Renal cortex interstitium (tissue), 11 donors: ENCODE measurements at regions not wholly inside any gene's neighbourhood (a gene's known extent, or its start where the extent isn't known, plus 50 kb on each side); places are given as distances from the start of the nearest gene placed in this dataset.

Experiments used
- DNase-seq, 11 donors: peaks; one replicate each; pipeline ENCODE4 v3.0.0-alpha.2; 2013; ENCODE audit warnings: low read depth in 9 of 11, low spot score in 4 of 11; ENCODE audit errors: extremely low read depth in 1 of 11

- no peak for DNase-seq
These were observed 178.9 kb upstream of the ALG10B start for GRCh38 chr12:38137716-38138115.

DNA sequence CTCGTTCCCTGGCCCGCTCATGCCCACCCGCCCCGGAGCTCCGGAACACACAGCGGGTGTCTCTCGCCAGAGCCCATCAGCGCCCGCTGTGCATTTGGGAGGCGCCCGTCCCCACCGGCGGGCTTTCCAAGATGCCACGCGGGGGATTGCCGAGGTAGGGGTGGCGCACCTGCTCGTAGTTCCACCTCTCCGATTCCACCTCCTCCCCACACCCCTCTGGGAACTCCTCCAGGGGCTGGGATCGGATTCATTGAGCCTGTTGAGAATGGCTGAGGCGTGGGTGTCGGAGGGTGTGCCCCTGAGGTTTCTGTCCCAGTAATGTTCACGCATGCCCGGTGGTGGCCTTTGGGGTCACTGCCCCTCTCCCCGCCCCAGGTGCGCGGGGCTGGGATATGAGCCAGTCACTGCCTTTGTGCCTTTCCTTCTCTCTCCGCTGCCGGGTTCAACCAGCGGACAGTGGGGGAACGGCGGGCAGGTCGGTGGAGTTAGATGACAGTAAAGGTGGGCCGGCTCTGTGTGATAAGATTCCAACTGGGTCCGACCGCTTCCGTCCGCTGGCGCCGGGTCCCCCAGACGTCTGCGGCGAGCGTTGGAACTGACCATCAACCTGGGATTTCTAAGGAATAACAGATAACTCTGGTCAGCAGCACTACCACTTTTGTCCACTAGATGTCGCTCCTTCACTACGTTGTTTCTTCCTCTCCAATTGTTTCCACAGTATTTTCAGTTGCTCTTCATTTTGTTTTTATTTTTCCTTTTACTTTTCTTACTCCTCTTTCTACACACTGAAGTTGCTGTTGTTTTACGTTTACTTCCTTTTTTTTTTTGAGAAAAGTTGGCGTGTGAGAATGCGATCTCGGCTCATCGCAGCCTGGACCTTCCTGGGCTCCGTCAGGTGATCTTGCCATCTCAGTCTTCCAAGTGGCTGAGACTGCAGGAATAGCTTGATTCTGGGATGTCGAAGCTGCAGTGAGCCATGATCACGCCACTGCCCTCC lies 178.1 kb upstream of the ALG10B start:
- DNase-seq, result peak; percentile 26 to 65 (median 54)

GRCh38 chr12:38139456-38139855 lies 177.1 kb upstream of the ALG10B start:
- no peak for DNase-seq

- DNase-seq, result no peak
These were observed 175.3 kb upstream of the ALG10B start for GRCh38 chr12:38141239-38141638.

DNA sequence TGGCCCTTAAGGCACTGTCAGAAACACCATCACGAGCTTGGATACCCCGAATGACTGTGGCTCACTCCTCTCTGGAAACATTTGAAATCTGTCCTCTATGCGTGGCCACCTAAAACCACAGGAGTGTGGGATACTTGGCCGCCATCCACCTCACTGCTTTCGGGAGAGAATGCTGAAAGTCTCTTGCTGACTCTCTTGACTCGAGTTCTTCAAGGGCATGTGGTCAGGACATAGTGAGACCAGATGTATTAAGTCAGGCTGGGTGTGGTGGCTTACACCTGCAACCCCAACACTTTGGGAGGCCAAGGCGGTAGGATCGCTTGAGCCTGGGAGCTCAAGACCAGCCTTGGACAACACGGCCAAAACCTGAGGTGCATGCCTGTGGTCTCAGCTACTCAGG lies 174.7 kb upstream of the ALG10B start:
- DNase-seq, result no peak

GRCh38 chr12:38142974-38143373 lies 173.6 kb upstream of the ALG10B start:
- DNase-seq, result no peak

- no peak for DNase-seq
These were observed 172.5 kb upstream of the ALG10B start for GRCh38 chr12:38144049-38144448.

- no peak for DNase-seq
These were observed 171.8 kb upstream of the ALG10B start for GRCh38 chr12:38144601-38145436.

- DNase-seq, result no peak
These were observed 167.0 kb upstream of the ALG10B start for GRCh38 chr12:38149395-38150073.

DNA sequence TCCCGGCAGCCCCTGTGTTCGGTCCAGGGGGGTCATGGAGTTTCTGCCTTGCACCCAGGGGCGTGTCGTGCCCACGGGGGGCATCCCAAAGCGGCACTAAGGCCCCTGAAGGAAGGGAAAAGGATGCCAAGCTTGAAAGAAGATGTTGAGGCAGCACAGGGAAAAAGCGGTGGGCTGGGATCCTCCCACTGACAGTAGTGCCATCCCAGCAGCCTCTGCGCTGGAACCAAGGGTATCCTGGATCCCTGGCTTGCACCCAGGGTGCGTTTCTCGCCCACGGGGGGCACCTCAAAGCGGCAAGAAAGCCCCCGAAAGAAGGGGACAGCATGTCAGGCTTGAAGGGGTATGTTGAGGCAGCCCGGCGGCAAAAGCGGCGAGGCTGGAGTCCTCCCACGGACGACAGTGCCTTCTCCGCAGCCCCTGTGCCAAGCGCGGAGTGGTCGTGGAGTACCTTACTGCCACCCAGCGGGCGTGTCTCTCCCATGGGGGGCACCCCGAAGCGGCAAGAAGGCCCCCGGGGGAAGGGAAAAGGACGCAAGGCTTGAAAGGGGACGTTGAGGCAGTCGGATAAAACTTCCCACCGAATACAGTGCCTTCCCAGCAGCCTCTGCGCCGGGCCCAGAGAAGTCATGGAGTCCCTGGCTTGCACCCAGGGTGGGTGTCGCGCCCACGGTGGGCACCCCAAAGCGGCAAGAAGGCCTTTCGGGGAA lies 164.4 kb upstream of the ALG10B start:
- no peak for DNase-seq

DNA sequence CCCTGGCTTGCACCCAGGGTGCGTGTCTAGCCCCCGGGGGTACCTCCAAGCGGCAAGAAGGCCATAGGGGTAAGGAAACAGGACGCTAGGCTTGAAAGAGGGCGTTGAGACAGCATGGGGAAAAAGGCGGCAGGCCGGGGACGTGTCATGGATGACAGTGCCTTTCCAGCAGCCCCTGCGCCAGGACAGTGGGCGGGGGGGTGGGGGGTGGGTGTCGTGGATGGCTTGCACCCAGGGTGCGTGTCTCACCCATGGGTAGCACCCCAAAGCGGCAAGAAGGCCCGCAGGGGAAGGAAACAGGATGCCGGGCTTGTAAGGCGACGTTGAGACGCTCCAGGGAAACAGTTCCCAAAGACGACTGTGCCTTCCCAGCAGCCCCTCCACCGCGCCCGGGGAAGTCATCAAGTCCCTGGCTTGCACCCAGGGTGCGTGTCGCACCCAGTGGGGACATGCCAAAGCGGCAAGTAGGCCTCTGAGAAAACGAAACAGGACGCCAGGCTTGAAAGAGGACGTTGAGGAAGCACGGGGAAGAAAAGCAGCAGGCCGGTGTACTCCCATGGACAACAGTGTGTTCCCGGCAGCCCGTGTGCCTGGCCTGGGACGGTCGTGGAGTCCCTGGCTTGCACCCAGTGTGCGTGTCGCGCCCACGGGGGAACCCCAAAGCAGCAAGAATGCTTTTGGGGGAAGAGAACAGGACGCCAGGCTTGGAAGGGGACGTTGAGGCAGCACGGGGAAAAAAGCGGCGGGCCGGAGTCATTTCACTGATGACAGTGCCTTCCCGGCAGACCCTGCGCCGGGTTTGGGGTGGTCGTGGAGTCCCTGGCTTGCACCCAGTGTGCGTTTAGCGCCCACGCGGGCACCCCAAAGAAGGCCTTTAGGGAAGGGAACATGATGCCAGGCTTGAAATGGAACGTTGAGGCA lies 163.5 kb upstream of the ALG10B start:
- no peak for DNase-seq

DNA sequence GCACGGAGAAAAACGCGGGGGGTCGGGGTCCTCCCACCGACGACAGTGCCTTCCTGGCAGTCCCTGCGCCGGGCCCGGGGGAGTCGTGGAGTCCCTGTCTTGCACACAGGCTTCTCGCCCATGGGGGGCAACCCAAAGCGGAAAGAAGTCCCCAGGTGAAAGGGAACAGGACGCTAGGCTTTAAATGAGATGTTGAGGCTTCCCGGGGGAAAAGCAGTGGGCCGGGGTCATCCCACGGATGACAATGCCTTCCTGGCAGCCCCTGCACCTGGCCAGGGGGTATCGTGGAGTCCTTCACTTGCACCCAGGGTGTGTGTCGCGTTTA lies 162.9 kb upstream of the ALG10B start:
- no peak for DNase-seq

GRCh38 chr12:38154096-38155019 lies 162.2 kb upstream of the ALG10B start:
- DNase-seq, result no peak

DNA sequence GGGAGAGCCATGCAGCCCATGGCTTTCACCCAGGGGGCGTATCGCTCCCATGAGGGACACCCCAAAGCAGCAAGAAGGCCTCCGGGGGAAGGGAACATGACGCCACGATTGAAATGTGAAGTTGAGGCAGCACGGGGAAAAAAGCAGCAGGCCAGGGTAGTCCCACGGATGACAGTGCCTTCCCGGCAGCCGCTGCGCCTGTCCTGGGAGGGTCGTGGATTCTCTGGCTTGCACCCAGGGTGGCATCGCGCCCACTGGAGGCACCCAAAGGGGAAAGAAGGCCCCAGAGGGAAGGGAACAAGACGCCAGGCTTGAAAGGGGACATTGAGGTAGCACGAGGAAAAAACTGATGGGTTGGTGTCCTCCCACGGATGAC lies 161.6 kb upstream of the ALG10B start:
- DNase-seq, result no peak

DNA sequence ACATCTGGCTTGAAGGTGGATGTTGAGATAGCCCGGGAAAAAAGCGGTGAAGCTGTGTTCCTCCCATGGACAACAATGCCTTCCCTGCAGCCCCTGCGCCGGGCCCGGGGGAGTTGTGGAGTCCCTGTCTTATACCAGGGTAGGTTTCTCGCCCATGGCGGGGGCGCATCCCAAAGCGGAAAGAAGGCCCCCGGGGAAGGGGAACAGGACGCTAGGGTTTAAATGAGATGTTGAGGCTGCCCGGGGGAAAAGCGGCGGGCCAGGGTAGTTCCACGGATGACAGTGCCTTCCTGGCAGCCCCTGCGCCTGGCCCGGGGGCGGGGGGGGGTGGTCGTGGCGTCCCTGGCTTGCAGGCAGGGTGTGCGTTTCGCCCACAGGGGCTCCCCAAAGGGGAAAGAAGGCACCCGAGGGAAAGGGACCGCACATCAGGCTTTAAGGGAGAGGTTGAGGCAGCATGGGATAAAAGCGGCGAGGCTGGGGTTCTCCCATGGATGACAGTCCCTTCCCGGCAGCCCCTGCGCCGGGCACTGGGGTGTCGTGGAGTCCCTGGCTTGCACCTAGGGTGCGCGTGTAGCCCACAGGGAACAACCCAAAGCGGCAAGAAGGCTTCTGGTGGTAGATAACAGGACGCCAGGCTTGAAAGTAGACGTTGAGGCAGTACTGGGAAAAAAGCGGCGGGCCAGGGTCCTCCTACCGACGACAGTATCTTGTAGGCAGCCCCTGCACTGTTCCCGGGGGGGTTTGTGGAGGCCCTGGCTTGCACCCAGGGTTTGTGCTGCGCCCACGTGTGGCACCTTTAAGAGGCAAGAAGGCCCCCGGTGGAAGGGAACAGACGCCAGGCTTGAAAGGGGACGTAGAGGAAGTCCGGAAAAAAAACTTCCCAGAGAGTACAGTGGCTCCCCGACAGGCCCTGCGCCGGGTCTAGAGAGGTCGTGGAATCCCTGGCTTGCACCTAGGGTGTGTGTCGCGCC lies 160.8 kb upstream of the ALG10B start:
- DNase-seq, result no peak
